Prostate gland (tissue), 2 donors: ENCODE measurements at regions not wholly inside any gene's neighbourhood (a gene's known extent, or its start where the extent isn't known, plus 50 kb on each side); places are given as distances from the start of the nearest gene placed in this dataset.

Experiments
- DNase-seq: peaks from one replicate; pipeline ENCODE4 v3.0.0-alpha.2; 2019; ENCODE audit warnings: low spot score
- H3K27ac ChIP-seq, 2 donors: fragments of 200-600 bp; sonication (generic); 2 replicates each; pipeline ENCODE4 v1.5.1; 2017 to 2019
- H3K27me3 ChIP-seq: fragments of 200-600 bp; sonication (generic); replicated peaks from 2 replicates; pipeline ENCODE4 v1.5.1; 2019; ENCODE audit not compliant: insufficient read depth
- H3K36me3 ChIP-seq, 2 donors: fragments of 200-600 bp; sonication (generic); 1 replicate in 1 of 2; 2 replicates in 1 of 2; pipeline versions ENCODE4 v1.5.1 to v1.8.1; 2017 to 2019
- H3K4me1 ChIP-seq: fragments of 200-600 bp; sonication (generic); replicated peaks from 2 replicates; pipeline ENCODE4 v1.5.1; 2019
- H3K4me3 ChIP-seq, 2 donors: fragments of 200-600 bp; sonication (generic); 2 replicates each; pipeline ENCODE4 v1.5.1; 2017 to 2019
- H3K9me3 ChIP-seq: fragments of 200-600 bp; sonication (generic); 2 replicates; pipeline ENCODE4 v1.5.1; 2017
- CTCF ChIP-seq, 4 experiments: fragments of 200-600 bp in 2 of 4; fragments of 450-650 bp in 2 of 4; sonication (generic) in 2 of 4; IDR thresholded peaks; 1 replicate in 3 of 4; 2 replicates in 1 of 4; pipeline ENCODE4 v1.5.1; 2016 to 2019; ENCODE audit warnings: antibody characterized with exemption in 4 of 4, mild to moderate bottlenecking in 2 of 4, moderate library complexity in 2 of 4
- POLR2A ChIP-seq: fragments of 450-650 bp; IDR thresholded peaks from one replicate; pipeline ENCODE4 v1.6.1; 2016; ENCODE audit warnings: antibody characterized with exemption, mild to moderate bottlenecking
- POLR2AphosphoS5 ChIP-seq: sonication (generic); formaldehyde crosslinking; IDR thresholded peaks from one replicate; pipeline ENCODE4 v1.6.1; 2017; ENCODE audit warnings: antibody characterized with exemption
- WGBS: methylation state at CpG from one replicate; pipeline ENCODE4 v1.1.5; 2018; 5-methylcytosine and 5-hydroxymethylcytosine counted together
- intact Hi-C: fragments of 100-400 bp; cut with DNase I; formaldehyde crosslinking; loops from one replicate; pipeline ENCODE4 v1.14.2; 2022

DNA sequence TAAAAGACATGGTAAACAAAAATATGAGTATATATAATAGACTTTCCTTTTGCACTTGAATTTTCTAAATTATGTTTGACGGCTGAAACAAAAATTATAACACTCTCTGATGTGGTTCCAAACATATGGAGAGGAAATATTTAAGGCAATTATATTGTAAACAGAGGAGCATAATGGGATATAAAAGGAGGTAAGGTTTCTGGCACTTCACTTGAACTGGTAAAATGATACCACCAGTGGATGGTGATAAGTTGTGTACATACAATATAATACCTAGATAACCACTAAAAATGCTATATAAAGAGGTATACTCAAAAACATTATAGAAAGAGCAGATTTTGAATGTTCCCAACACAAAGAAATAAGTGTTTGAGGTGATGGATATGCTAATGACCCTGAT lies 192.9 kb upstream of the RAD23B start:
- 79% methylated on average over 1 of the region's 1 CpG for WGBS
- no peaks in the 10 kb centered on the region for H3K36me3 ChIP-seq
- no peaks in the 10 kb centered on the region for H3K4me1 ChIP-seq
- H3K27me3 ChIP-seq: no peaks in the 10 kb centered on the region
- no peak overlapping the region for H3K27ac ChIP-seq
- intact Hi-C loops: no loop called here
- no peak for TF ChIP-seq POLR2A
- no peak for DNase-seq
- no peaks in the 10 kb centered on the region for H3K9me3 ChIP-seq
- H3K4me3 ChIP-seq: no peak overlapping the region

DNA sequence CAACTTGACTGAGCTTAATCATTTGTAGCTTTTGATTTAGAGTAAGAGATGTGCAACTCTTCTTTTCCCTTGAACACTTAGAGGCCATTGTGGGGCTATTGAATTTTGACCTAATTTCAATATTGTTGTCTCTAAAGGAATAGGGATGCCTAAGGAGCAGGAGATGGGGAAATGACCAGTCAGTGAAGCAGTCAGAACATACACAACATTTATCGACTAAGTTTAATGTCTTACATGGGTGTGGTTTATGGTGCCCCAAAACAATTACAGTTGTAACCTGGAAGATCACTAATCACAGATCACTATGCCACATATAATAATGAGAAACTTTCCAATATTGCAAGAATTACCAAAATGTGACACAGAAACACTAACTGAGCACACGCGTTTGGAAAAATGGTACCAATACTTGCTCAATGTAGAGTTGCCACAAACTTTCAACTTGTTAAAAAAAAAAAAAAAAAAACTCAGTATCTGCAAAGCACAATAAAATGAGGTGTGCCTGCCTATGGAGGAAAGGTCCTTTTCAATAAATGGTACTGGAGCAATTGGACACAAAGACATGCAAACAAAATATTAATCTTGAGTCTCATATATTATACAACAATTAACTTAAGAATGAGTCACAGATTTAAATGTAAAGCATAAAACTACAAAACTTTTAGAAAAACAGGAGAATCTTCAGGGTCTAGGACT lies 189.6 kb upstream of the RAD23B start:
- Histone ChIP-seq H3K4me1 (no peaks in the 10 kb centered on the region), H3K4me3 (no peak overlapping the region), H3K9me3 (no peaks in the 10 kb centered on the region), H3K36me3 (no peaks in the 10 kb centered on the region), H3K27ac (no peak overlapping the region), H3K27me3 (no peaks in the 10 kb centered on the region)
- intact Hi-C loops: no loop called here
- no peak for TF ChIP-seq POLR2AphosphoS5
- TF ChIP-seq CTCF (IDR thresholded peaks at IDR 0.05): no peak
- TF ChIP-seq POLR2A: no peak
- WGBS: 98% methylated on average over 3 of the region's 3 CpGs
- no peak for DNase-seq

DNA sequence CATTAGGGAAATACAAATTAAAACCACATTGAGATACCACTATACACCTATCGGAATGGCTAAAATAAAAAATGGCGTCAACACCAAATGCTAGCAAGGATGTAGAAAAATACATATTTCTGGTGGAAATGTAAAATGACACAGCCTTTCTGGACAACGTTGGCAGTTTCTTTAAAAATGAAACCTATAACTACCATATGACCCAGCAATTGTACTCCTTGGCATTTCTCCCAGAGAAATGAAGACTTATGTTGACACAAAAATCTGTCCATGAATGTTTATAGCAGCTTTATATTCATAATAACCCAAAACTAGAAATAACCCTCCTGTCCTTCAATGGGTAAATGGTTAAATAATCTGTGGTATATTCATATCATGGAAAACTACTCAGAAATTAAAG lies 188.7 kb upstream of the RAD23B start:
- Histone ChIP-seq H3K4me3 (no peak overlapping the region), H3K4me1 (no peaks in the 10 kb centered on the region), H3K27ac (no peak overlapping the region), H3K27me3 (no peaks in the 10 kb centered on the region), H3K36me3 (no peaks in the 10 kb centered on the region), H3K9me3 (no peaks in the 10 kb centered on the region)
- intact Hi-C loops: no loop called here
- 83% methylated on average over 3 of the region's 3 CpGs for WGBS
- no peak for TF ChIP-seq POLR2A
- TF ChIP-seq CTCF (IDR thresholded peaks at IDR 0.05): no peak
- TF ChIP-seq POLR2AphosphoS5: no peak
- DNase-seq: no peak

DNA sequence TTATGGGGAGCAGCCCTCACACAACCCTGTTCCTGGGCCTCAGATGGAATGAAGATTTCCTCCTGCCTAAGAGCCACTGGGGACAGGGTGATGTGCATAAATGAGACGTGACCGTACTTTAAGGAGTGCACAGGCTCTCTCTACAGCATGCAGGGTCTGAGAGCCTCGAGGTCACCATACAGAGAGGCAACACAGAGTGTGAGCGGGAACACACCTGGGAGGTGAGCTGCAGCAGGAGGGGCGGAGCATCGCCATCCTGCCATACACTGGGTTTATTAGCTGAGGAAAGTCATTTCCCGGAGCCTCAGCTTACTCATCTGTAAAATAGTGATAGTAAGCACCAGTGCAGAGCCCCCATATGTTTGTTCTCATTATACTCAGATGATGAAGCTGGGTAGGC lies 182.5 kb upstream of the RAD23B start:
- Histone ChIP-seq H3K27ac (no peak overlapping the region), H3K27me3 (no peaks in the 10 kb centered on the region), H3K36me3 (no peaks in the 10 kb centered on the region), H3K4me3 (no peak overlapping the region), H3K9me3 (no peaks in the 10 kb centered on the region), H3K4me1 (no peaks in the 10 kb centered on the region)
- WGBS: 78% methylated on average over 7 of the region's 7 CpGs
- no peak for TF ChIP-seq POLR2A
- TF ChIP-seq POLR2AphosphoS5: no peak
- TF ChIP-seq CTCF (IDR thresholded peaks at IDR 0.05): no peak
- DNase-seq: no peak
- intact Hi-C loops: loop anchor here (10.0 kb wide), 1 partner anchor 56 kb away; no protein-coding TSS in a partner anchor

DNA sequence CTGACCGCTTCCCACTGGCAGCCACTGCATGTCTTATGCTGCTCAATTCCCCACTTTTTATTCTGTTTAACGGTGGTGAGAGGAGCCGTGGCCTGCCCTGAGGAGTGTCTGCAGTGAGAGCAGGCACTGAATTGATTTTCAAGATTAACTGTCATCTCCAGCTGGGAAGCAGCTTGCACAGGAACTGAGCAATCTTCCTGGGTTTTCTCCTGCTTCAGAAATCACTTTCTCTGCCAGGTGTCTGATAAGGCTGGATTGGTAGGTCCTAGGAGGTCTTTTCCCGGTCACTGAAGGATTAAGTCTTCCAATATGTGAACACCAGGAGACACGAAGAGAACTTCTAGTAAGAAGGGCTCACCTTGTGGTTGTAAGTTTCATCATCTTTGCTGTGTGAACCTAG lies 181.1 kb upstream of the RAD23B start:
- no peak for DNase-seq
- TF ChIP-seq CTCF (IDR thresholded peaks at IDR 0.05) (no peak), POLR2AphosphoS5 (no peak), POLR2A (no peak)
- H3K36me3 ChIP-seq: no peaks in the 10 kb centered on the region
- H3K27me3 ChIP-seq: no peaks in the 10 kb centered on the region
- no peak overlapping the region for H3K4me3 ChIP-seq
- no peaks in the 10 kb centered on the region for H3K9me3 ChIP-seq
- no peaks in the 10 kb centered on the region for H3K4me1 ChIP-seq
- H3K27ac ChIP-seq: no peak overlapping the region
- intact Hi-C loops: loop anchor here (10.0 kb wide), 1 partner anchor 57 kb away; no protein-coding TSS in a partner anchor
- WGBS: 55% methylated on average over 5 of the region's 5 CpGs
